ENCODE measurements at regions not wholly inside any gene's neighbourhood (a gene's known extent, or its start where the extent isn't known, plus 50 kb on each side); places are given as distances from the start of the nearest gene placed in this dataset.
A peak's percentile ranks its signal among the peaks of the same experiment; 100 is the strongest.

- no peak for DNase-seq (ENCODE audit: low spot score)
Measured at GRCh38 chr13:64917566-64917965, 2312.6 kb downstream of the PCDH9 start.

DNA sequence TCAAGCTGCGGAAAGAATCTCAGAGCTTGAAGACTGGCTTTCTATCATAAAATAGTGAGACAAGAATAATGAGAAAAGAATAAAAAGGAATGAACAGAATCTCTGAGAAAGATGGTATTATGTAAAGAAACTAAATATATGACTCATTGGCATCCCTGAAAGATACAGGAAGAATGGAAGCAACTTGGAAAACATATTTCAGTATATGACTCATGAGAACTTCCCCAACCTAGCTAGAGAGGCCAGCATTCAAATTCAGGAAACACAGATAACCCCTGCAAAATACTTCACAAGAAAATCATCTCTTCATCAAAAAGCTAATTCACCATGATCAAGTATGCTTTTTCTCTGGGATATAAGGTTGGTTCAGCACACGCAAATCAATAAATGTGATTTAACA lies 2318.0 kb downstream of the PCDH9 start:
- no peak for DNase-seq (ENCODE audit: low spot score)

- DNase-seq (ENCODE audit: low spot score): peak; percentile 36
Measured at GRCh38 chr13:64910096-64910495, 2320.0 kb downstream of the PCDH9 start.

DNA sequence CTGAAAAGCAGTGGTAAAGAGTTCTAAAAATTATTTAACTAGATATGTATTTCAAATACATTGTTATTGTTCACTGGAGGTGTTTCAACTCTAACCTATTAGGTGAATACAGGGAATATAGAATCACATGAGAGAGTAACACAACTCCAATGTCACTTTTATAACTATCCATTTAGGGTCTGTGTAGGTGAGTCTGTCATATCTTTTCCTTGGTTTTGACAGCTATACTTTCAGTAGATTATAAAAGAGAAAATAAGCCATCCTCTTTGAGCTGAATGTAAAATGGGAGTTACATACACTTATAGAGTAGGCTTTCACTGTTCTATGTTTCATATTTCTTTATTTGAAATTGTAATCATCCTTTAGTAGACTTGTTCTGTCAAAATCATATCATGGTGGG lies 2321.0 kb downstream of the PCDH9 start:
- no peak for DNase-seq (ENCODE audit: low spot score)

DNA sequence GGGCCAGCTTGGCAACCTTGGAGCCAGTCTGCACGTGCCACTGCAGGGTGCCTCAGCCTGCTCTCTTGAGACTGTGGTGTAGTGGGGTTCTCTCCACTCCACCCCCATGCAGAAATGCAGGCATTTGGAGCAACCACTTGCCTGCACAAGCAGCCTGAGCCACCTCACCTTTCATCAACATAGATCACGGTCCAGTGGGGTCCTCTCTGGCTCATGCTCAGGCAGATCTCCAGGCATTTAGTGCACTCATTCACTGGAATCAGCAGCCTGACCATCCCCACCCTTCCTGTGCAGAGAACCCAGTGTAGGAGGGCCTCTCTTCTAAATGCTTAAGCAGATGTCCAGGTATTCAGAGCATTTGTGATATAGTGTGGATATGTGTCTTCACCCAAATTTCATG lies 2330.1 kb downstream of the PCDH9 start:
- DNase-seq (ENCODE audit: low spot score): no peak

- no peak for DNase-seq (ENCODE audit: low spot score)
Measured at GRCh38 chr13:64884976-64885375, 2345.2 kb downstream of the PCDH9 start.

- no peak for DNase-seq (ENCODE audit: low spot score)
Measured at GRCh38 chr13:64877176-64877575, 2353.0 kb downstream of the PCDH9 start.

DNA sequence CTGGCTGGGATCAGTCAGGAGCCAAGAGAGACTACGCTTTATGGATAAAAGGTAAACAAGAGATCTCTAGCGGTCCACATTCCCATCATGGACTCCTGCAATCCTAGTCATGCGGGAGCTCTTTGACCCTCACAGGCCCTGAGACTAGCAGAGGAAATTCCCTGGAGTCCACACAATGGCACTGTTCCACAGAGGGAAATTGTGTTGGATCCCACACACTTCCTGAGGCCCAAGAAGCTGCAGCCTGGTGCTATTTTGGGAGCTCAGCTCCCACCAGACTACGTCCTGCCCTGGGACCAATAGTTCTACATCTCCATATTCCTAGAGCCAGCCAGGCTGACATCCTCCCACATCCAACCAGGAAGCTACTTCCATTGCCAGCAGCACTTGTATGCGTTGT lies 2358.4 kb downstream of the PCDH9 start:
- DNase-seq (ENCODE audit: low spot score): no peak

GRCh38 chr13:64869539-64869938 lies 2360.6 kb downstream of the PCDH9 start:
- DNase-seq (ENCODE audit: low spot score): no peak

- no peak for DNase-seq (ENCODE audit: low spot score)
Measured at GRCh38 chr13:64867856-64868255, 2362.3 kb downstream of the PCDH9 start.

GRCh38 chr13:64866331-64866730 lies 2363.8 kb downstream of the PCDH9 start:
- no peak for DNase-seq (ENCODE audit: low spot score)

DNA sequence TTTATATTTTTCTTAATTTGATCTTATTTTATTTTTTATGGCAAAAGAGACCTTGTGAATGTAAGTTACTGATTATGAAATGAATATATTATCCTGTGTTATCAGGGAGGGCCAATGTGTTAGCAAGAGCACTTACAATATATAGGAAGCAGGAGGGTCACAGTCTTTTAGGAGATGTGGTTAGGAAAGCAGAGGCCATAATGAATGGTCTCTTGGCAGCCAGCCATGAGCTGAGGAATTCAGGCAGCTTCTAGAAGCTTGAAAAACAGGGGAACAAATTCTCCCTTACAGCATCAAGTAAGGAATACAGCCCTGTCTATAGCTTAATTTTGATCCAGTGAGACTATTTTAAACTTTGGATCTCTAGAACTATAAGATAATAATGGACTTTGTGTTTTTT lies 2374.6 kb downstream of the PCDH9 start:
- no peak for DNase-seq (ENCODE audit: low spot score)

DNA sequence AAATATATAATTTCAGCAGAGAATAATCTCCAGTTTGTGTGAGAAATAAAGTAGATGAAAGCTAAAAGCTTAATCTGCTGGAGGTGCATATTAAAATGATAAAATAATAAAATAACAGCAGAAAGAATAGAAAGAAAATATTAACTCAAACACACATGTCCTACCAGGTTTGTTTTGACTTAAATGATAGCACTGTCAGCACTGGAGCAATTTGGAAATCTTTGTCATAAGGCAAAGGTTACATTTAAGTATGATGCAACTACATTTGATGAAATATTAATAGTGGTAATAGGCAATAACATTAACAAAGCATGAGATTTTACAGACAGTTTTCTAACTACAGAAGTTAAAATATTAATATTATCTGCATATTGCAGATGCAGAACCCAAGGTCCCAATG lies 2380.1 kb downstream of the PCDH9 start:
- no peak for DNase-seq (ENCODE audit: low spot score)

- no peak for DNase-seq (ENCODE audit: low spot score)
Measured at GRCh38 chr13:64849196-64849595, 2380.9 kb downstream of the PCDH9 start.

DNA sequence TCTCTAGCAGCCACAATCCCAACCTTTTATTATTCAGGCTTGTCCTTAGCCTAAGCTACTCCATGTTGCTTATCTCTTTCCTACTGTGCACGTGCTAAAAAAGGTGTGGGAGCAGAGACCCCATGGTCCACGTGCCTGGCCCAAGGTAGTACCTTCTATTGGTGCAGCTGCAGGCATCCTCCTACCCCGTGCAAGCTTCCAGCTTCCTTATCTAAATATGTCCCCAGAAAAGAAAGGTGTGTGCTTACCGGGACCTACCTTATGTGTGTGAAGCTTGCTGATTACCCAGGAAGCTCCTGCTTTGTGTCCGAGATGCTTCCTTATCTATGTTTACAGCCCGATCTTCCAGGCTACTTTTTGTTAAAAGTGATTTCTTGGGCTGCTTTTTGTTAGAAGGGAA lies 2382.4 kb downstream of the PCDH9 start:
- no peak for DNase-seq (ENCODE audit: low spot score)

- DNase-seq (ENCODE audit: low spot score): no peak
Measured at GRCh38 chr13:64845110-64845509, 2385.0 kb downstream of the PCDH9 start.

- no peak for DNase-seq (ENCODE audit: low spot score)
Measured at GRCh38 chr13:64819081-64819480, 2411.1 kb downstream of the PCDH9 start.

GRCh38 chr13:64817691-64818090 lies 2412.4 kb downstream of the PCDH9 start:
- no peak for DNase-seq (ENCODE audit: low spot score)

DNA sequence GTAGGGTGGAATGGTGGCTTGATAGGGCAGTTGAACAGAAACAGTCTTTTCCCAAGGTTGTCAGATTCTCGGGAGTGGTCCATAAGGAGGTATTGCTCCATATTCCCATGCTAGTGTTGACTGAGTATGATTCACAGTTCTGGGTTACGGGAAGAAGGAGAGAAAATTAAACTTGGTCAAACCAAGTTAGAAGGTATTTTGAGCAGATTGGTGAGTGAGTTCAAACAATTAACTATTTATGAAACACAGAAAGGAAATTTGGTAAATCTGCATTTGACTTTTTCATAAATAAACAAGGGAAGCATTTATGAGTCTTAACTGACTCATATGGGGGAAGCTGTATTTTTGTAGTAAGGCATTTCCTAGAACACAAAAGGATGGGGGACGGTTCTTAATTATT lies 2419.4 kb downstream of the PCDH9 start:
- DNase-seq (ENCODE audit: low spot score): no peak

DNA sequence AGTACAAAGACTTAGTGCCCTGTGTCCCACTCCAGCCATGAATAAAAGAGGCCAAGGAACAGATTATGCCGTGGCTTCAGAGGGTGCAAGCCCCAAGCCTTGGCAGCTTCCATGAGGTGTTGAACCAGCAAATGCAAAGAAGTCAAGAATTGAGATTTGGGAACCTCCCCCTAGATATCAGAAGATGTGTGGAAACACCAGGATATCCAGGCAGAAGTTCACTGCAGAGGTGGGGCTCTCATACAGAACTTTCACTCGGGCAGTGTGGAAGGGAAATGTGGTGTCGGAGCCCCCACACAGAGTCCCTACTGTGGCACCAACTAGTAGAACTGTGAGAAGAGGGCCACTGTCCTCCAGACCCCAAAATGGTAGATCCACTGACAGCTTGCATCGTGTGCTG lies 2421.4 kb downstream of the PCDH9 start:
- no peak for DNase-seq (ENCODE audit: low spot score)

- DNase-seq (ENCODE audit: low spot score): no peak
Measured at GRCh38 chr13:64801768-64802167, 2428.4 kb downstream of the PCDH9 start.

DNA sequence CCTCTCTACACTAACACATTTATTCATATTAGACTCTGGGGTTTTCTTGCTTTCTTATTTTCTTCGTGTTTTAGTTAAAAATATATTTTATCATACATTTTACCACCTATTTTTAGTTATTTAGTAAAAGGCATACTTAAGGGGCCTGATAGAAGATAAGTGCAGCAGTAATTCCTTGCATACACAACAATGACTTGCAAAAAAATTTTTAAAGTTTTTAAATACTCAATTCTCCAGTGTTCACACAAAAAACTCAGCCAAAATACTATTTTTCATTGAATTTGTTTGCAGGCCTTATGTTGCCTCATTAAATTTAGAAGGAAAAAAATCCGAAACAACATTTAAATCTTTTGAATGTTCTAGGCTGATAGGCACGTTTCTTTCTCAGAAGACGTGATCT lies 2431.7 kb downstream of the PCDH9 start:
- DNase-seq (ENCODE audit: low spot score): no peak

GRCh38 chr13:64793592-64793991 lies 2436.5 kb downstream of the PCDH9 start:
- DNase-seq (ENCODE audit: low spot score): no peak

DNA sequence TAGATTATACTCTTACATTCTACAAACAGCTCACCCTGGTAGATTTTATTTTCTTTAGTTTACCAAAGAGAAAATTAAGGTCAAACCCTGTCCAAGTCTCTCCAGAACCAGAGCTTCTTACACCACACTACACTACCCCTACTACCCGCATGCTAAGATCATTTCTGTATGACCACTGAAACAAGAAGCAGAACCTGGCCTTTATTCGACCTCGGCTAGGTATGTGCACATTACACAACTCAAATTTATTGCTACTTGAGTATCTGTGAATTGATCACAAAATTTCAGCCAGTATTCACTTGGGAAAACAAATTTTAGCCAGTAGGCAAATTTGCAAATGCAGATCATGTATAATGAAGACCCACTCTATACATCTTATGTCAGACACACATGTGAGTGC lies 2437.0 kb downstream of the PCDH9 start:
- no peak for DNase-seq (ENCODE audit: low spot score)

- DNase-seq (ENCODE audit: low spot score): no peak
Measured at GRCh38 chr13:64791373-64791772, 2438.8 kb downstream of the PCDH9 start.
